GM10266 (cell line): ENCODE measurements at regions not wholly inside any gene's neighbourhood (a gene's known extent, or its start where the extent isn't known, plus 50 kb on each side); places are given as distances from the start of the nearest gene placed in this dataset.

Experiments used
- DNase-seq: peaks from one replicate; pipeline ENCODE4 v3.0.0; 2012; ENCODE audit errors: extremely low spot score
- CTCF ChIP-seq: IDR thresholded peaks from 2 replicates; pipeline ENCODE4 v1.5.1; 2012; ENCODE audit warnings: mild to moderate bottlenecking, low read depth; ENCODE audit not compliant: control insufficient read depth, insufficient read depth; ENCODE audit errors: missing control alignments

GRCh38 chr7:91420606-91421005 lies 156.4 kb downstream of the FZD1 start:
- DNase-seq: no peak

DNA sequence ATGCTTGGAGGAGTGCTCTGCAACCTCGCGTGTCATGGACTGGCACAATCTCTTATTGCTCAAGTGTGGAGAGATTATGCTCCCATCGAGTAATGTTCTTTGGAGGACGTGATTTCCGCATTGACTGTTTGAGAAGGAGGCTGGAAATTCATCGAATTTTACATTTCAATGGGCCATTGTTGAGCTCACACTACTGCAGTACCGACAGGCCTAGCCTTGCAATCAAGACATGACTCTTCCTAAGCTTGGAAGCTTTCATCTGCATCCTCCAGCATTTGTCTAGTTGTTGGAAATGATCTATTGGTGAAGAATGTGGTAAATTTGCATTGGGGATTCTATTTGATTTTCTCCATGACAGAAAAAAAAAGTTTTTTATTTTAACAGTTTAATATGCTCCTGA lies 156.8 kb downstream of the FZD1 start:
- TF ChIP-seq CTCF: no peak
- DNase-seq: no peak

More at GRCh38 chr7:91420606-91421005, 156.4 kb downstream of the FZD1 start:
- no peak for TF ChIP-seq CTCF

DNA sequence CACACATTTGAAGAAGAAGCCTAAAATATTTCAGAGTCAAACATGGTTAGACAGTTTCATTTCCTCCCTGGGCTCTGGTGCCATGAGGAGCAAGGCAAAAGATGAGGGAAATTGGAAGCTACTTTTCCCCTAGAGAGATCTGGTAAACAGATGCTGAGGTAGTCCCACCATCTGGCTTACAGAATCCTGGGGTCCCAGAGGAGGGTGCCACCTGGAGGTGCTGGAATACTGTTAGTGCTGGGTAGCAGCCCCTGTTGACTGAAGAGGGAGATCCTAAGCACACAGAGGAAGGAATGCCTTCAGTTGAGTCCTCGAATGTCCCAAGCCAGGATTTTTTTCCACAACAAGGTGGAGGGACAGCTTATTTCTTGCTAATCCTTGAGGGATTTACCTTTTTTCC lies 160.1 kb downstream of the FZD1 start:
- no peak for TF ChIP-seq CTCF
- DNase-seq: no peak

GRCh38 chr7:91425149-91425548 lies 160.9 kb downstream of the FZD1 start:
- no peak for TF ChIP-seq CTCF
- no peak for DNase-seq

DNA sequence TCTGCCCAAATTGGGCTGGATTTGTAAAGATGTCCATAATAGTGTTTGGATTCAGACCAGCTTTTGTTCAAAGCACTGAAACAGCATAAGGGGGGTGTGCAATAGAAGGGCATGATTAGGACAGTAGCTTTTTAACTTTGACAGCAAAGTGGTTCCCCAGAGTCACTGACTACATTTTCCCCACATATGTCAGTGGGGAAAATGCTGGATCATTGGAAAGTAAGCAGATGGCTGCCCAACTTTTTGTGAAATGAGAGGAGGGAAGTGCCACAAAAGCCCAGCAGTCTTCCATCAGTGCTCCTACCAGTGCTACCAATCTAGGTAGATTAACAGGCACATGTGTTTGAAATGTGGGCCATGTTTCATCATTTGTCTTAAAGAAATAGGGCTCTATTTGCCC lies 162.8 kb downstream of the FZD1 start:
- no peak for DNase-seq
- no peak for TF ChIP-seq CTCF

- no peak for TF ChIP-seq CTCF
- no peak for DNase-seq
These were observed 167.4 kb downstream of the FZD1 start for GRCh38 chr7:91431601-91432000.

DNA sequence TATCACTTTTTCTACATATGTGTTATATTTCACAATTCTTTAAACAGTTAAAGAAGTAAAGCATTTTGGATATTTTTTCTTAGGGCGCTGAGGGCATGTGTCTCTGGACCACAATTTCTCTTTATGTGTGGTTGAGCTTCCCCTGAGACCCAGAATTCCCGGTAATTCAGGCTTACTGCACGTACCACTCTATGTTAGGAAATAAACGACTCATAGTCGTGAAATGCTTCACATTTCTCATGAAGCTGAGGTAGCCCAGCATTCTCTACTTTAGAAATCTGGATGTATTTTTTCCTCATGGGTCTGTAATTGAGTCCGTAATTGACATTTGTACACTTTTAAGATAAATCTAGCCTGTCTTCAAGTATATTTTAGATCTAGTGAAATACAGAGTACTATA lies 170.6 kb downstream of the FZD1 start:
- no peak for DNase-seq
- TF ChIP-seq CTCF: no peak
